GM20000 (cell line): ENCODE measurements at regions not wholly inside any gene's neighbourhood (a gene's known extent, or its start where the extent isn't known, plus 50 kb on each side); places are given as distances from the start of the nearest gene placed in this dataset.
A peak's percentile ranks its signal among the peaks of the same experiment; 100 is the strongest.

Experiments used
- DNase-seq: peaks from one replicate; pipeline ENCODE4 v3.0.0; 2012; ENCODE audit warnings: low spot score
- TF ChIP-seq, protein P1 (sequence below): IDR thresholded peaks from 2 replicates; pipeline ENCODE4 v1.5.1; 2012; ENCODE audit warnings: mild to moderate bottlenecking, control low read depth; ENCODE audit errors: extremely low read depth, missing control alignments

DNA sequence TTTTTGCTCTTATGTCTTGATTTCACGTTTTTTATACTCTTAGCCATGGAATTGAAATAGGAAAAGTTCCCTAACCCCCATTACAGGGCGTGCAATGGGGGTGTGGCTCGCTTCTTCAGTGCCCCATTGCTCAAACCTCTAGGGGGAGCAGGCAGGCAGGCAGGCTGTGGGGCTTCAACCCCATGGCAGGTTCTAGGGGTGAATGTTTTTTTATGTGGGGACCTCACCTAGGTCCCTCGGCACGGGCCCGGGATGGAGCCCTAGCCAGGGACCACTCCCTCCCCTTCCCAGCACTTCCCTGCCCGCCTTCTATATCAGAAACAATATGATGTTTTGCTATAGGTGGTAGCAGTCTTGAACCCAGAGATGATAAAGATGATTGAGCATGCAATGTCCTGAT lies 221.3 kb upstream of the SMC2 start:
- TF ChIP-seq, protein P1, sequence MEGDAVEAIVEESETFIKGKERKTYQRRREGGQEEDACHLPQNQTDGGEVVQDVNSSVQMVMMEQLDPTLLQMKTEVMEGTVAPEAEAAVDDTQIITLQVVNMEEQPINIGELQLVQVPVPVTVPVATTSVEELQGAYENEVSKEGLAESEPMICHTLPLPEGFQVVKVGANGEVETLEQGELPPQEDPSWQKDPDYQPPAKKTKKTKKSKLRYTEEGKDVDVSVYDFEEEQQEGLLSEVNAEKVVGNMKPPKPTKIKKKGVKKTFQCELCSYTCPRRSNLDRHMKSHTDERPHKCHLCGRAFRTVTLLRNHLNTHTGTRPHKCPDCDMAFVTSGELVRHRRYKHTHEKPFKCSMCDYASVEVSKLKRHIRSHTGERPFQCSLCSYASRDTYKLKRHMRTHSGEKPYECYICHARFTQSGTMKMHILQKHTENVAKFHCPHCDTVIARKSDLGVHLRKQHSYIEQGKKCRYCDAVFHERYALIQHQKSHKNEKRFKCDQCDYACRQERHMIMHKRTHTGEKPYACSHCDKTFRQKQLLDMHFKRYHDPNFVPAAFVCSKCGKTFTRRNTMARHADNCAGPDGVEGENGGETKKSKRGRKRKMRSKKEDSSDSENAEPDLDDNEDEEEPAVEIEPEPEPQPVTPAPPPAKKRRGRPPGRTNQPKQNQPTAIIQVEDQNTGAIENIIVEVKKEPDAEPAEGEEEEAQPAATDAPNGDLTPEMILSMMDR = peak; percentile 8
- no peak for DNase-seq

DNA sequence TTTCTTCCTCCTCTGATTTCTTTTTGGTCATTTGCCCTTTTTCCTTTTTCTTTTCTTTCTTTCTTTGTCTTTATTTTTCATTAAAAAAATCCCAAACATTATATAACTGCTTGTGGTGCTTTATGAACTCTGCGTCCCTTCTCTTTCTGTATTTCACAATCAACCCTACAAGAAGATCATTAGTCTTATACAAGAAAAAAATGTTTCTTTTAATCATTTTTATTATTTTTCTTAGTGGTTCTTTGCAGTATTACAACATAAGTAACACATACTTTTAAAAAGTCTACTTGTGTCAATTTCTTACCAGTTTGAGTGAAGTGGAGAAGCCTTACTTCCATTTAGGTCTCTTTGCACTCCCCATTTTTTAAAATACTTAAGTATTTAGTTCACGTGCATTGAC lies 212.7 kb upstream of the SMC2 start:
- DNase-seq = no peak
- TF ChIP-seq, protein P1 = no peak

DNA sequence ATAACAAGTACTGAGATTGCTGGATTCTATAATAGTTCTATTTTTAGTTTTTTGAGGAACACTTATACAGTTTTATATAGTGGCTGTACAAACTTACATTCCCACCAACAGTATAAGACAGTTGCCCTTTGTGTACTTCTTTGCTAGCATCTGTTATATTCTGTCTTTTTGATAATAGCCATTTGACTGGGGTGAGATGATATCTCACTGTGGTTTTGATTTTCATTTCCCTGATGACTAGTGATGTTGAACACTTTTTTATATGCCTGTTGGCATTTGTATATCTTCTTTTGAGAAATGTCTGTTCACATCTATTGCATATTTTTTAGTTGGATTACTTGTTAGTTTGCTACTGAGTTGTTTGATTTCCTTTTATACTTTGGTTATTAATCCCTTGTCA lies 204.1 kb upstream of the SMC2 start:
- no peak for DNase-seq
- TF ChIP-seq, protein P1 = no peak

DNA sequence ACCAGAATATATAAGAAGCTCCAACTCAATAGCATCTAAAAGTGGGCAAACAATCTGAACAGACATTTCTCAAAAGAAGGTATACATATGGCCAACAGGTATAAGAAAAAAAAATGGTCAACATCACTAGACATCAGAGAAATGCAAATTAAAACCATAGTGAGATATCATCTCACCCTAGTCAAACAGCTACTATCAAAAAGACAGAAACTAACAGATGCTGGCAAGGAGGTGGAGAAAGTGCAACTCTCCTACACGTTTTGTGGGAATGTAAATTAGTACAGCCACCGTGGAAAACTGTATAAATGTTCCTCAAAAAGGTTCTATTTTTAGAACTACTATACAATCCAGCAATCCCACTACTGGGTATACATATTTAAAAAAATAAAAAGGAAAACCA lies 199.9 kb upstream of the SMC2 start:
- TF ChIP-seq, protein P1 = no peak
- DNase-seq = no peak

DNA sequence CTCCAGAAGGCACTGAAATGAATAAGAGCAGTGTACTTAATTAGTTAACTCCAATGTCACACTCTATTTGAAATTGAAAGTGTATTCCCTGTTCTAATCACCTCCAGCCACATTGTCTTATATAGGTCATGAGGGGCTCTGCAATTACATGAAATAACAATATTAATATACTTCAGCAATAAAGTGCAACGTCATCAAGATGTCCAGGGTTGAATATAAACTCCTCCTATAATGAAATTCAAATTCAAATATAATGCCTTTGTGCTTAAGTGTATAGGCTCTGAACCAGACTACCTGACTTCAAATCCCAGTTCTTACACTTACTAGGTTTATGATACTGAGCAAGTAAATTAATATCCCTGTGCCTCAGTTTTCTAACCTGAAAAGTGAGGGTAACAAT lies 195.6 kb upstream of the SMC2 start:
- DNase-seq = no peak
- TF ChIP-seq, protein P1 = no peak

DNA sequence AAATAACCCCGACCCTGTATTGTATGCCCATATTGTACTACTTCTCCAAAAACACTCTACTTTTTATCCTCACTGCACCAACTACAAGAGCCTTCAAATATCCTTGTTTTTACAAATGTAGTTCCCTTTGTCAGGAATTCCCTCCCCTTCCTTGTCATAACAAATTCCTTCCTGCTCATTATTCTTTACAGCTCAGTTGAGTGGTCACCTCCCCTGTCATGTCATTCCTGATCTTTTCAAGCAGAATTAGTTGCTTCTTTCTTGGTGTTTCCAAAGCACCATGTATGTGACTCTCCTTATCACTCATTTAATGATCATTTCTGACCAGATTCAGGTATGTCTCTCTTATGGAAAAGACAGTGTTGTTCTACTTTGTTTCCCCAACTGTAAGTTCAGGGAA lies 194.2 kb upstream of the SMC2 start:
- no peak for DNase-seq
- TF ChIP-seq, protein P1 = no peak

DNA sequence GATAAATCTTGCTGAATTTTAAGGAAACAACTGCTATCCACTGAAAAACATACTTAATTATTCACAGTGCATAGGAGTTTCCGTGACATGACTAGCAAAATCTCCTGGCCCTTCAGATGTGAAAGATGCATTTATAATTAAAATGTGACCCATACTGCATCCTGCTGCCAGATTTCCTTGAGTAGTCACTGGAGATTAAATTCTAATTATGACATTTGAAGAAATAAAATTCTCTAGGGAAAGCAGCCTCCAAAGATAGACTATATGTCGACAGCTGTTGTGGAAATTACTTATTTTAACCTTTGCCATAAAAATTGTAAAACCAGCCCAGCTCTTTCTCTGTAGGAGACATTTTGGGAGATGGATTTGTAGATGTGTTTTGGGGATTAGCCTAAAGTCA lies 193.6 kb upstream of the SMC2 start:
- no peak for DNase-seq
- TF ChIP-seq, protein P1 = no peak
